GM19467 (cell line): ENCODE measurements at regions not wholly inside any gene's neighbourhood (a gene's known extent, or its start where the extent isn't known, plus 50 kb on each side); places are given as distances from the start of the nearest gene placed in this dataset.

Experiments
- ATAC-seq: cut with Tn5 transposase; IDR thresholded peaks from one replicate; pipeline ENCODE4 v1.9.1; 2021; ENCODE audit warnings: mild to moderate bottlenecking, moderate library complexity; ENCODE audit not compliant: unreplicated experiment

GRCh38 chr1:57886376-57886775 lies 462.5 kb upstream of the DAB1 start:
- no peak for ATAC-seq

- no peak for ATAC-seq
These were observed 459.8 kb upstream of the DAB1 start for GRCh38 chr1:57883642-57883995.

- ATAC-seq = no peak
These were observed 459.2 kb upstream of the DAB1 start for GRCh38 chr1:57882934-57883641.

- ATAC-seq = no peak
These were observed 458.2 kb upstream of the DAB1 start for GRCh38 chr1:57882072-57882471.

GRCh38 chr1:57881639-57882038 lies 457.8 kb upstream of the DAB1 start:
- ATAC-seq = no peak

GRCh38 chr1:57879700-57880099 lies 455.8 kb upstream of the DAB1 start:
- no peak for ATAC-seq

GRCh38 chr1:57874418-57874877 lies 450.6 kb upstream of the DAB1 start:
- ATAC-seq = no peak

GRCh38 chr1:57872913-57873312 lies 449.1 kb upstream of the DAB1 start:
- no peak for ATAC-seq

GRCh38 chr1:57868908-57869307 lies 445.0 kb upstream of the DAB1 start:
- ATAC-seq = no peak

- ATAC-seq = no peak
These were observed 444.4 kb upstream of the DAB1 start for GRCh38 chr1:57868239-57868638.

GRCh38 chr1:57866998-57867397 lies 443.1 kb upstream of the DAB1 start:
- no peak for ATAC-seq

GRCh38 chr1:57860931-57861565 lies 437.2 kb upstream of the DAB1 start:
- ATAC-seq = no peak

GRCh38 chr1:57860325-57860724 lies 436.5 kb upstream of the DAB1 start:
- no peak for ATAC-seq

- no peak for ATAC-seq
These were observed 434.9 kb upstream of the DAB1 start for GRCh38 chr1:57858740-57859139.

GRCh38 chr1:57857809-57858208 lies 433.9 kb upstream of the DAB1 start:
- ATAC-seq = no peak

GRCh38 chr1:57854436-57854835 lies 430.6 kb upstream of the DAB1 start:
- no peak for ATAC-seq

GRCh38 chr1:57850176-57850940 lies 426.5 kb upstream of the DAB1 start:
- ATAC-seq = no peak

GRCh38 chr1:57848406-57848805 lies 424.5 kb upstream of the DAB1 start:
- no peak for ATAC-seq

- no peak for ATAC-seq
These were observed 421.2 kb upstream of the DAB1 start for GRCh38 chr1:57845041-57845440.

GRCh38 chr1:57844382-57844980 lies 420.6 kb upstream of the DAB1 start:
- ATAC-seq = no peak

GRCh38 chr1:57843760-57844159 lies 419.9 kb upstream of the DAB1 start:
- no peak for ATAC-seq

GRCh38 chr1:57839526-57839925 lies 415.7 kb upstream of the DAB1 start:
- ATAC-seq = no peak
